Stimulated activated CD4-positive, alpha-beta T cell treated with anti-CD3 and anti-CD28 coated beads, Interleukin-15, amount 100 ng/mL, for 1 hour (primary cell): ENCODE measurements at regions not wholly inside any gene's neighbourhood (a gene's known extent, or its start where the extent isn't known, plus 50 kb on each side); places are given as distances from the start of the nearest gene placed in this dataset.

Experiments used
- DNase-seq, 2 donors: peaks; one replicate each; pipeline ENCODE4 v3.0.0-alpha.2; 2020; ENCODE audit warnings: low read depth in 1 of 2, low spot score in 1 of 2

DNA sequence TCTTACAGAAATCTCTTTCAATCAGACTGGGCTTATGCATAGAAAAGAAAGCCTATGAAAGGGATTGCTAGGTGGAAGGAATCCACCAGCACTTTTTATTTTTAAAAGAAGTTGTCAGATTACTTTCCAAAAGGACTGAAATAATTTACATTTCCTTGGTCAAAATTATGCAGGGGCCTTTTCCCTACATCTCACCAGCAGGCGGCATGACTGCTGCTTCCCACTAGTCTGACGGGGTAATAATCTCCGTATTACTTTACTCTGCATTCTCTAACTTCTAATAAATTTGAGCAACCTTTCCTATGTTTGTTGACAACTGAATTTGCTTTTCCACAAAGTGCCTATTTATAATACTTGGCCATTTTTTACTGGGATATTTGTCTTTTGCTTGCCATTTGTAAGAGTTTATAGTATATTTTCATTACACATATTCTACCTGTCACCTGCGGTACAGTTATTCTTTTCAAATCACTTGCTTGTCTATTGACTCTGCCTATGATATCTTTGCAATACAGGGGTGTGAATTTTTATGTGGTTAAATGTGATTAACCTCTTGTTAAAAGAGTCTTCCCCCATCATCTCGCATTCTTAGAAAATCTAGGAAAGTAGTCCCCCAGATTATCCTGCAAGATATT, 51.9 kb upstream of the USP47 start:
- no peak for DNase-seq

DNA sequence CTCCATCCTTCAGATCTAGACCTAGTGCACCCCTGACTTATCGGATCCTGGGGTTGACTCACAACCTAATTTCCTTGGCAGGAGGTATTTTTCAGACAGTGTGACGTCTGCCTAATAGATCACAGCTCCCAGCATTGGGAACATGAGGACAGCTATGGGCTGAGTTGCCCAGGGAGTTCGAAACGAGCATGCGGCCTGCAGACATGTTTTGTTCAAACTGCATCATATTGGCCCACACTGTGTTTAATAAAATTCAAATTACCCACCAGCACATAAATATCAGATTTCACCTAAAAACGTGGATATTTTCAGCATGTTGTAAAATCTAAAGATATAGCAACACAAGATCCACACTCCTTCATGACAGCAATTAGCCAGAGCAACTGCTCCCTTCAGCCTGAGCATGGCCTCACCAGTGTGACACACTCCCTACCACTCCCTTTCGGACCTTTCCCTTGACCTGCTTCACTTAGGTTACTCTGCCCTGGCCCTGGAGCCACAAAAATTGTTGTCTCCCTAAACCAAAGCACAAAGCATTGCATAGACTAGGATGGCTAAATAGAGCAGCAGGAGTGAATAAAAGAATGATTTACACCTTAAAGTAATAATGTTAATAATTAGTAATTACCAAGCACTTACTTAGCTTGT, 53.6 kb upstream of the USP47 start:
- no peak for DNase-seq

DNA sequence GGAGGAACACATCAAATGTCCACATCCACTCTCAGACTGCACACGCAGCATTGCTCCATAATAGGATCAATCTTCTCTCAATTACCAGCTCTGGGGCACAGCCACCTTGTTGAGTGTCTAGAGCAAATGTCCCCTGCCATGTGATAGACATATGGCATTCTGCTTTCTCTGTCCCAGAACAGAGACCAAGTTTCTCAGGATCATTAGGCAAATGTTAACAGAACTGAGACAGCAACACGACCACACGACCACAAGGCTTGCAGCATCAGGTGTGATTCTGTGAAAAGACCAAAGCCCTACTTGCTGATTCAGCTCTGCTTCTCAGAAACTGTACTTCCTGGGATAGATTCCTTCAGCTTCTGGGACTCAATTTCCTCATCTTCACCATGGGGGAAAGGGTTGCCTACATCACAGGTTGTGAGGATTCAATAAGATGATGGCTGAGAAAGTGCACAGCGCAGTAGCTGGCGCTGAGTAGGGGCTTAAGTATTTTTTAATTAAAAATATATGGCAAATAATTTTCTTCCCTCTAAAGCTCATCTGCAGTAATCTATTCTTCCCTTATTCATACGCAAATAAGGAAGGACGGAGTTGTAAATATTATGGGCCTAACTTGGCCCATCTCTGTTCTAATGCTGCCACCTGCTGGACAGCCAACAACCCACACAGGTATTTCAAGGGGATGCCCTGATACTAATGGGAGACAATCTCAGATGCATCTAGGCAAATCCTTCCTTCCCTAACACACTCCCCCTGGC, 54.3 kb upstream of the USP47 start:
- peak; percentile 35 to 46 for DNase-seq

GRCh38 chr11:11786771-11787170, 55.0 kb upstream of the USP47 start:
- DNase-seq = no peak

- no peak for DNase-seq
These were observed 55.5 kb upstream of the USP47 start for GRCh38 chr11:11786234-11786633.

DNA sequence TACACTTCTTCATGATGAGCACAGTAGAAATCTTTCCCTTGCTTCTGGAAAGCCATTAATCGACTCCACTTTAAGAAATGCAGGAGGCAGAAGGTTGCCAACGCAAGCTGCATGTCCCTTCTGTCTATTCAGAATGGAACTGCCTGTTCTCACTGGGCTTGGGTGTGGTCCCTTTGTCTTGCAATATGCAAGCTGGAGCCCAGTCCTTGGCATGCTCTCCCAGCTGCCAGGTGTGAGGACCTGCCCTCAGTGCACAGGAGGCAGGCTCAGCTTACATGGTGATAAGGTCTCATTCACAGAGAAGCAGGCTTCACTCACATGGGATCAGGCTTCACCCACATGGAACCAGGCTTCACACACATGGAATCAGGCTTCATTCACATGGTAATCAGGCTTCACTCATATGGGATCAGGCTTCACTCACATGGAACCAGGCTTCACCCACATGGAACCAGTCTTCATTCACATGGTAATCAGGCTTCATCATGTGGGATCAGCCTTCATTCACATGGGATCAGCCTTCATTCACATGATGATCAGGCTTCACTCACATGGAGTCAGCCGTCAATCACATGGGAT, 59.2 kb upstream of the USP47 start:
- DNase-seq = no peak

DNA sequence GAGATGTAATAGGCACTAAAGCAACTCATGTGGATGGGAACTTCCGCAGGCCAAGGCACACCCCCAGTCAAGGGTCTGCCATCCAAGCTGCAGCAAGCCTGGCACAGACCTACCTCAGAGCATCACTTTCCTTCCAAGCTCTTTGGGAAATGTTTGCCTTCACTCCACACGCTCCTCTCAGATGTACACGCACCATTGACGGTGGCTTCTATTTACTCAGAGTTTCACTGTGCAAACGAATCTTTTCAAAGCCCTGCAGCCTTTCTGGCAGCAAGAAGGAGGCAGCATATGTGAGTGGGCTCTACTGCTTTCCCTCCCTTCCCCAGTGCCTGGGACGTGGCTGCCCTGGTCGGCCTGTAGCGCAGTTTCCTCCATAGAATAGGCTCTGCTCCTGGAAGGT, 60.9 kb upstream of the USP47 start:
- no peak for DNase-seq

- no peak for DNase-seq
These were observed 61.8 kb upstream of the USP47 start for GRCh38 chr11:11779975-11780374.

GRCh38 chr11:11777897-11778296, 63.9 kb upstream of the USP47 start:
- no peak for DNase-seq

GRCh38 chr11:11776714-11777113, 65.1 kb upstream of the USP47 start:
- no peak for DNase-seq

GRCh38 chr11:11774928-11775327, 66.8 kb upstream of the USP47 start:
- no peak for DNase-seq

DNA sequence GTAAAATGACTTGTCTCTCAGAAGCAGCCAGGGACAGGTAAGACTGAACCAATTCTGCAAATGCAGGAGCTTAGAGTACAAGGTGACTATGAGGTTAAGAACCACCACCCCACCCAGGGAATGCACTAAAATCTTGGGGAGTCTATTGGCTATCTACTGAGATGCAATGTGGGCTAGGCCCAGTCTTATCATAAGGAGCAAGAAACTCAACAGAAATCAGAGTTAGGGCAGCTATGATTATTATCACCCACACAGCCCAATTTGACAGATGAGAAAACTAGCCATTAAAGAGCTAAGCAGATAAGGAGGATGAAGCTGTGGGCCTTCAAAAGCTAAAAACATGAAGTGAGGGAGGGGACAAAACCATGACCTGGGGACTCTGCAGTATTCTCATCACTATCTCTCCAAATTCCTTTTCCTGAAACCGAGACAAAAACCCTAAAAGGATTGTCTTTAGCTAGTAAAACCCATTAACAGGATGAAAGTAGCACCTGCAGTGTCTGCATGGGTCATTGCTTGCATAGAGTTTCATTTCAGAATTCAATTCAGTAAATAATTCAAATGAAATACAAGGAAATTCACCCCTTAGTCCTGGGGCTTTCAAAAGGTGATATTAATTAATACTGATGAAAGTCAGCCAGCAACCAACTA, 68.8 kb upstream of the USP47 start:
- DNase-seq = no peak

GRCh38 chr11:11770921-11771486, 70.8 kb upstream of the USP47 start:
- DNase-seq = no peak

- DNase-seq = no peak
These were observed 71.5 kb upstream of the USP47 start for GRCh38 chr11:11770296-11770695.

- DNase-seq = no peak
These were observed 72.0 kb upstream of the USP47 start for GRCh38 chr11:11769782-11770181.

- DNase-seq = no peak
These were observed 72.4 kb upstream of the USP47 start for GRCh38 chr11:11769362-11769761.

DNA sequence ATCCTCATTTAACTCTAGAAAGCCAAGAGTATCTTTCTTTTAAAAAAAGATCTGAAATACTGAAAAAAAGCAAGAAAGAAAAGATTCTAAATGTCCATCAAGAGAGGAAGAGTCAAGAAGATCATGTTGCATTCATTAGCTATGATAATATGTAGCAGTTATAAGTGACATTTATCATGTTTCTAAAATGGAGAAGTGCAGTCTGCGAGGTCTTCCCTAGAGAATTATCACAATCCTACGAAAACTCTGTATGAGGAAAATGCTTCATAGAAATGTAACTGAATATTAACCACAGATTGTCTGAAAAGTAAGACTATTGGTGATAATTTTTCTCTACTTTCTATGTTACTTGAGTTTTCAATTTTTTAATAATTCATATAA, 77.4 kb upstream of the USP47 start:
- no peak for DNase-seq

- no peak for DNase-seq
These were observed 77.9 kb upstream of the USP47 start for GRCh38 chr11:11763796-11764422.

DNA sequence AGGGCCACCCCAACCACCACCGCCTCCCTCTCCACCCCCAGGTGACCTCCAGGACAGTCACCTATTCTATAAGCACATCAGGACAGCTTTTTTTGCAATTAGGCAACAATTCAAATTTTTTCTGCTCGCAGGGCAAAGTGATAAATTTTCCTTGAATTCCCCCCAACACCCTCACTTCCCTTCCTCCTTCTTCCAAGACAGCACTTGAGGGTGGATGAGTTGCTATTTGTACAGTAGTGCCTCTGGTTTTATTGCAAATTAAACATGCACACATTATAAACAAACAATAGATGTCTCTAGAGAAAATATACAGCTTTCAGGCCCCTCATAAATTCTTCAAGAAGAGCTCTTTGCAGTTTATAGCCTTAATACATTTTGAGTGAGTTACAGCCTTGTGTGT, 80.9 kb upstream of the USP47 start:
- no peak for DNase-seq

DNA sequence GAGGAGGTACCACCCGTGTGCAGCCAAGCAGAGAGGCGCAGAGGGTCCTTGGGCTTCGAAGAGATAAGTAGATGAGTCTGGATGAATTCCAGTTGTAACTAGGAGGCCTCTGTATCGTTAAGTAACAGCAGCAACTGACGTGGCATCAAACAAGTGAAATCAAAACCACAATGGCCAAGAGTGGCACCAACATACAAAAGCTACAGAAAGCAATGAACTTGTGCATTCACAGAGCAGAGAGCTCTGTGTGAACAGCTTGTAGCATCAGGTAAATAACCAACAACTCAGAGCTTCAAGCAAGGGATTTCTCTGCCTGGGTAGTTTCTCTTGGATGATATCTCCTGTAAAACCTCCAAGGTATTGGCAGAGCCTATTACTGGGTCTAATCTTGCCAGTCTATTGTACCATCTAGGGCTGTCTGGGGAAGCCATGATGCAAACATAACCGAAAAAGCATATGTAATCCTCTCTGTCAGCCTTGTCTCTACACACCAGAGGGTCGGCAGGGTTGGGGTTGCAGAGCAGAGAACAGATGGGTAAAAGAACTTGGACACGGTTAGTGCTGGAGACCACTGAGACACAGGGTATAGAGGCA, 83.1 kb upstream of the USP47 start:
- DNase-seq = no peak
